Endothelial cell of umbilical vein (primary cell): ENCODE measurements at regions not wholly inside any gene's neighbourhood (a gene's known extent, or its start where the extent isn't known, plus 50 kb on each side); places are given as distances from the start of the nearest gene placed in this dataset.

Experiments
- BruUV-seq: library from RNA; stranded (reverse); fragments of 400-500 nt; replicated peaks from 2 replicates; lab custom pipeline; 2021; lab: Mats Ljungman, UMichigan
- CTCF ChIA-PET: fragments of 300-600, 350-600 bp; sonication (Branson Sonifier 250); formaldehyde crosslinking; loops from one replicate; lab custom pipeline; 2021; ENCODE audit warnings: antibody characterized with exemption, inconsistent platforms; lab: Charles Lee
- POLR2A ChIA-PET: fragments of 300-600, 350-600 bp; sonication (Branson Sonifier 250); formaldehyde crosslinking; loops from one replicate; lab custom pipeline; 2021; ENCODE audit warnings: antibody characterized with exemption, inconsistent platforms; lab: Charles Lee
- DNase-seq: peaks from one replicate; pipeline ENCODE4 v3.0.0-alpha.2; 2011; ENCODE audit warnings: low read depth, low spot score
- FAIRE-seq: peaks from 2 replicates; lab custom pipeline; 2011; peaks lifted over from hg19 to GRCh38; lab: Jason Lieb, UNC
- H2AFZ ChIP-seq: 2 replicates; pipeline ENCODE4 v1.6.0; 2012; ENCODE audit warnings: low read depth, low read length, control low read depth, inconsistent platforms
- H3K27ac ChIP-seq: 2 replicates; pipeline ENCODE4 v1.5.1; 2011; ENCODE audit warnings: low read depth, mild to moderate bottlenecking, control low read depth, low read length, moderate library complexity; ENCODE audit not compliant: insufficient read depth
- H3K27me3 ChIP-seq, 2 experiments: 2 replicates each; pipeline versions ENCODE4 v1.6.0 to v1.6.1; 2011; ENCODE audit warnings: low read length in 2 of 2, mixed read lengths in 1 of 2; ENCODE audit not compliant: control insufficient read depth in 2 of 2, insufficient read depth in 2 of 2
- H3K36me3 ChIP-seq, 2 experiments: 2 replicates in 1 of 2; 3 replicates in 1 of 2; pipeline ENCODE4 v1.5.1; 2011; ENCODE audit warnings: low read length in 2 of 2, mild to moderate bottlenecking in 1 of 2, moderate library complexity in 1 of 2; ENCODE audit not compliant: control insufficient read depth in 2 of 2, insufficient read depth in 2 of 2; ENCODE audit errors: extremely low read depth in 1 of 2
- H3K4me1 ChIP-seq: 3 replicates; pipeline ENCODE4 v1.5.1; 2011; ENCODE audit warnings: mild to moderate bottlenecking, low read length; ENCODE audit not compliant: control insufficient read depth, insufficient read depth; ENCODE audit errors: extremely low read depth
- H3K4me2 ChIP-seq: 2 replicates; pipeline ENCODE4 v1.6.1; 2011; ENCODE audit warnings: low read length, control low read depth, mixed read lengths; ENCODE audit not compliant: insufficient read depth
- H3K4me3 ChIP-seq, 3 experiments: fragments of 200-600 bp in 1 of 3; sonication (generic), shearing (Covaris generic) in 1 of 3; replicated peaks in 1 of 3; 2 replicates each; pipeline ENCODE4 v1.5.1; 2011 to 2016; ENCODE audit warnings: control low read depth in 3 of 3, low read length in 3 of 3, mild to moderate bottlenecking in 2 of 3, inconsistent platforms in 1 of 3, low read depth in 1 of 3, moderate library complexity in 1 of 3; ENCODE audit not compliant: insufficient read depth in 1 of 3
- H3K79me2 ChIP-seq: 2 replicates; pipeline ENCODE4 v1.6.0; 2012; ENCODE audit warnings: low read length, inconsistent platforms; ENCODE audit not compliant: control insufficient read depth, insufficient read depth
- H3K9ac ChIP-seq: replicated peaks from 2 replicates; pipeline ENCODE3; 2011; ENCODE audit warnings: low read length, control low read depth; ENCODE audit not compliant: insufficient read depth; ENCODE audit errors: extremely low read depth
- H3K9me1 ChIP-seq: replicated peaks from 3 replicates; pipeline ENCODE4 v1.6.0; 2011; ENCODE audit warnings: mild to moderate bottlenecking, low read length; ENCODE audit not compliant: control insufficient read depth, insufficient read depth; ENCODE audit errors: extremely low read depth
- H3K9me3 ChIP-seq: replicated peaks from 2 replicates; pipeline ENCODE4 v1.5.1; 2012; ENCODE audit warnings: low read length, inconsistent platforms; ENCODE audit not compliant: control insufficient read depth, insufficient read depth
- H4K20me1 ChIP-seq: replicated peaks from 2 replicates; pipeline ENCODE3; 2011; ENCODE audit warnings: mild to moderate bottlenecking, low read length; ENCODE audit not compliant: control insufficient read depth, insufficient read depth; ENCODE audit errors: extremely low read depth
- FOS ChIP-seq: IDR thresholded peaks from 2 replicates; pipeline ENCODE4 v1.6.1; 2011; ENCODE audit warnings: mild to moderate bottlenecking, low read length, moderate library complexity, borderline replicate concordance; ENCODE audit not compliant: insufficient read depth
- MYC ChIP-seq: IDR thresholded peaks from one replicate; pipeline ENCODE4 v1.6.1; 2011; ENCODE audit warnings: mild to moderate bottlenecking, low read depth, low read length
- POLR2A ChIP-seq: IDR thresholded peaks from 2 replicates; pipeline ENCODE4 v1.6.1; 2012; ENCODE audit warnings: low read depth, mild to moderate bottlenecking, control low read depth, low read length
- dilution Hi-C: fragments of 300-500 bp; cut with MboI; formaldehyde crosslinking; loops from one replicate; pipeline ENCODE4 v1.15.0; 2019; ENCODE audit warnings: low sequenced_read_pairs; ENCODE audit not compliant: extremely low pct_ligation_motif_present
- intact Hi-C: fragments of 100-400 bp; cut with micrococcal nuclease; formaldehyde crosslinking; loops from one replicate; pipeline ENCODE4 v1.10.0; 2022

DNA sequence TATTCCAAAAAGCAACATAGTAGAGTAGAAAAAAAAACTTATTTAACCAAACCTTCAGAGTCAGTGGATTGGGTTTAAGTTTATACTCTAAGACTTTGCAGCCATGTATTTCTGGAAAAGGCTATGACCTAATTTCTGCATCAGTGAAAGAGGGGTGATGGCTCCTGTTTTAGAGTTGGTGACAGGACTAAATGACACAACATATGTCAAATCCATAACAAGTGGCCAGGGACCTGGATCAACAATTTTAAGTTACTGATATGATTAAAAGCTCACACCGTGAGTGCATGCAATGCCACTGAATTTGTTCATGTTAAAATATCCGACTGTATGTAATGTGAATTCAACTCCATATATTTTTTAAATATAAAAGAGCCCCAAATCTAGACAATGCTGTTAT, 390.6 kb downstream of the TNS3 start:
- no peak for FAIRE-seq
- dilution Hi-C loops (no loop called here), intact Hi-C loops (no loop called here)
- Histone ChIP-seq H2AFZ (no peak overlapping the region), H3K9me1 (no peaks in the 10 kb centered on the region), H4K20me1 (no peaks in the 10 kb centered on the region), H3K27ac (no peak overlapping the region), H3K9me3 (no peaks in the 10 kb centered on the region), H3K4me3 (no peak overlapping the region), H3K9ac (no peak overlapping the region), H3K27me3 (no peaks in the 10 kb centered on the region), H3K36me3 (no peaks in the 10 kb centered on the region), H3K4me2 (no peak overlapping the region), H3K4me1 (no peaks in the 10 kb centered on the region), H3K79me2 (no peaks in the 10 kb centered on the region)
- ChIA-PET CTCF (no interaction called here), POLR2A (no interaction called here)
- no TSS peak for BruUV-seq
- TF ChIP-seq MYC, result no peak
- no peak for DNase-seq

DNA sequence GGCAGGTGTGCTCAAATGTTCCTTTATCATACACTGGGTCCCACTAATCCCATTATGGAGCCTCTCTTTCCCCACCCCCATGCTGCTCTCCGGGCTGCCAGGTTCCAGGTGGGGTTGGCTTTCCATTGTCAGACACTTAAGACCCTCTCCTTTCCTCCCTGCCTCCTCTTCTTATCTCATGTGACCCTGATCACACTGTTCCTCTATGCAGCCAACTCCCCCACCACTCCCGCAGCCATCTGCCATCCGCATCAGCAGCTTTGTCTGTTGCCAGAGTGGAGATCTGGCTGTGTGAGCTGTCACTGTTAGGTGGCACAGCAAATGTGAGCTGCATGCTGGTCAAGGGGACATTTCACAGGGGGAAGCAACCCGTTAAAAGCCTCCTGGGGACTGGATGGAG, 391.4 kb downstream of the TNS3 start:
- no TSS peak for BruUV-seq
- Histone ChIP-seq H3K9ac (no peak overlapping the region), H3K4me2 (no peak overlapping the region), H3K79me2 (no peaks in the 10 kb centered on the region), H3K9me1 (no peaks in the 10 kb centered on the region), H3K4me1 (no peaks in the 10 kb centered on the region), H3K4me3 (no peak overlapping the region), H3K27me3 (no peaks in the 10 kb centered on the region), H3K27ac (no peak overlapping the region), H2AFZ (no peak overlapping the region), H4K20me1 (no peaks in the 10 kb centered on the region), H3K9me3 (no peaks in the 10 kb centered on the region), H3K36me3 (no peaks in the 10 kb centered on the region)
- POLR2A ChIA-PET, result no interaction called here
- FAIRE-seq (no peak), DNase-seq (no peak)
- TF ChIP-seq POLR2A (no peak), FOS (no peak)
- intact Hi-C loops, result no loop called here
- CTCF ChIA-PET, result no interaction called here
- dilution Hi-C loops, result no loop called here
